CD4-positive, alpha-beta T cell treated with Interleukin-6 at 100 ng/mL for 8 hours (primary cell): ENCODE measurements at regions not wholly inside any gene's neighbourhood (a gene's known extent, or its start where the extent isn't known, plus 50 kb on each side); places are given as distances from the start of the nearest gene placed in this dataset.

Experiments
- DNase-seq: peaks from one replicate; pipeline ENCODE4 v3.0.0-alpha.2; 2020; ENCODE audit warnings: mixed read lengths, low spot score

DNA sequence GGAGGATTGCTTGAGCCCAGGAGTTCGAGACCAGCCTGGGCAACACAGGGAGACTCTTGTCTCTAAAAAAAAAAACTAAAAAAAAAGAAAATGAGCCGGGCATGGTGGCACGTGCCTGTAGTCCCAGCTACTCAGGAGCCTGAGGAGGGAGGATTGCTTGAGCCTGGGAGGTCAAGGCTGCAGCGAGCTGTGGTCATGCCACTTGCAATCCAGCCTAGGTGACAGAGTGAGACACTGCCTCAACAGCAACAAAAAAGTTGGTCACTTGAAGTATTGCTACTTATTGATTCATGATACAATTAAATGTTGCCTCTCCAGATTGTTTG lies 57.9 kb upstream of the CXADR start:
- no peak for DNase-seq

- no peak for DNase-seq
Observed at GRCh38 chr21:17455451-17455850, 57.4 kb upstream of the CXADR start.

- DNase-seq: no peak
Observed at GRCh38 chr21:17458279-17458678, 54.6 kb upstream of the CXADR start.

GRCh38 chr21:17460094-17460493 lies 52.7 kb upstream of the CXADR start:
- DNase-seq: no peak

DNA sequence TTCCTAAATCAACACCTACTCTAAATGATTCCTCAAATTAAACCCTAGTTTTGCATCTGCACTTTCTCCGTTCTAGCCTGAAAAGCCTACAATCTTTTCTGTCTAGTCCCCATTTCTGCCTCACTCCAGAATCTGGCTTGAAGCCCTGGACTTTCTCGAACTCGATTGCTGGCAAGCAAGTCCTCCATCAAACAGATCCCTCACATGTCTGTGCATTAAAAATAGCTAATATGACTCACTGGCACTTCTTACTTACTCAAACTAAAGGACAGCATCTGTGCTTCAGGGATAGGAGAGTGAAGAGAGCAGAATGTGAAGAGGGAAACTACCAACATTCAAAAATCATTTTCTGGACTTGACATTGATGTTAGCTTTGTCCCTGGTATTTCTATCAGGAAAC lies 51.8 kb upstream of the CXADR start:
- DNase-seq: no peak

GRCh38 chr21:17461582-17461981 lies 51.3 kb upstream of the CXADR start:
- no peak for DNase-seq

DNA sequence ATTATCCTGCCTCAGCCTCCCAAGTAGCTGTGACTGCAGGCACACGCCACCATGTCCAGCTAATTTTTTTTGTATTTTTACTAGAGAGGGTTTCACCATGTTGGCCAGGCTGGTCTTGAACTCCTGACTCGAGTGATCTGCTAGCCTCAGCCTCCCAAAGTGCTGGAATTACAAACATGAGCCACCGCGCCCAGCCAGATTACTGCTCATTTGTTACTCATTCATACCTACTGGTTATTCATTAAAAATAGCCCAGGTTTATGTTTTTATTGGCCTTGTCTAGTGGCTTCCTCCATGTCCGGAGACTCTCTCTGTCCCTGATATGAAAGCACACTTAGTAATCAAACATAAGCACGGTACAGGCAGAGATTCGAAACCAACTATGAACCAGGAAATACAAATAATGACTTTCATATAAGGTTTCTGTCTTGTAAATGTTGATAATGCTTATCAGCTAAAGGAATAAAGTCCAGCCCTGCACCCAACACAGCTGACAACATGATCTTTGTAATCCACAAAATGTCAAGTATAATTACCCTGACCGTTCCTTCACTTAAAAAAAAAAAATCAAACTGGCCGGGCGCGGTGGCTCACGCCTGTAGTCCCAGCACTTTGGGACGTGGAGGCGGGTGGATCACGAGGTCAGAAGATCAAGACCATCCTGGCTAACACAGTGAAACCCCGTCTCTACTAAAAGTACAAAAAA lies 50.4 kb upstream of the CXADR start:
- no peak for DNase-seq
